GM12891 (cell line): ENCODE measurements at regions not wholly inside any gene's neighbourhood (a gene's known extent, or its start where the extent isn't known, plus 50 kb on each side); places are given as distances from the start of the nearest gene placed in this dataset.

Experiments
- PAX5 ChIP-seq: IDR thresholded peaks from 2 replicates; pipeline ENCODE4 v1.6.1; 2011; ENCODE audit warnings: low read length, moderate library complexity, mild to moderate bottlenecking; ENCODE audit not compliant: insufficient read depth, severe bottlenecking
- POLR2A ChIP-seq: IDR thresholded peaks from 2 replicates; pipeline ENCODE4 v1.6.1; 2011; ENCODE audit warnings: low read depth, low read length, control low read depth
- POLR2AphosphoS5 ChIP-seq: IDR thresholded peaks from 2 replicates; pipeline ENCODE4 v1.6.1; 2011; ENCODE audit warnings: low read depth, low read length, control low read depth
- POU2F2 ChIP-seq: IDR thresholded peaks from 2 replicates; pipeline ENCODE4 v1.6.1; 2011; ENCODE audit warnings: low read depth, mild to moderate bottlenecking, control low read depth, low read length, moderate library complexity
- SPI1 ChIP-seq: IDR thresholded peaks from 2 replicates; pipeline ENCODE4 v1.6.1; 2011; ENCODE audit warnings: low read depth, low read length, control low read depth
- TAF1 ChIP-seq: IDR thresholded peaks from 2 replicates; pipeline ENCODE4 v1.6.1; 2011; ENCODE audit warnings: low read depth, low read length, control low read depth

DNA sequence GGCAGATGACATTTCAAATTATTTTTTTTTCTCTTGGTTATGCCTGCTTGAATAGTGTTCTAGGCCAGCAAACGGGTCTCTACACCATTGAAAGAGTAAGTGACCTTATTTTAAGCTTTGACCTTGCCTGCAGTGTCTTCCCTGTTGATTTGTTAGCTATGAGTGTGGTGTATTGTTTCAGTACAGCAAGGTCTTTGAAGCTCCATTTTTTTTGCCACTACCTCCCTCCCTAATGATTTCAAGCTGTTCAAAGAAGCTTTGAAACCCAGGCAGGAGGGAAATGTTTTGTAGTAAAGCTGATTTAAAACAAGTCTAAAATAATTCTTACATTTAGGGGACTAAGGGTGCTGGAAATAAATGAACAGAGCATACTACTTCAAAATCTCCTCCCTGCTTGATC, 1249.8 kb downstream of the ROBO1 start:
- no peak for TF ChIP-seq POLR2AphosphoS5
- TF ChIP-seq POLR2A = no peak
- no peak for TF ChIP-seq TAF1
- TF ChIP-seq PAX5 = no peak
- no peak for TF ChIP-seq SPI1
- no peak for TF ChIP-seq POU2F2
